Right atrium auricular region (tissue), 2 donors: ENCODE measurements at regions not wholly inside any gene's neighbourhood (a gene's known extent, or its start where the extent isn't known, plus 50 kb on each side); places are given as distances from the start of the nearest gene placed in this dataset.

Experiments used
- DNase-seq: peaks from one replicate; pipeline ENCODE4 v3.0.0-alpha.2; 2019; ENCODE audit warnings: low spot score
- H3K27ac ChIP-seq, 2 donors: fragments of 200-600 bp; sonication (generic); 1 replicate in 1 of 2; 2 replicates in 1 of 2; pipeline ENCODE4 v1.5.1; 2016 to 2019
- H3K27me3 ChIP-seq, 2 donors: fragments of 200-600 bp; sonication (generic); one replicate each; pipeline versions ENCODE4 v1.5.1 to v1.6.0; 2017 to 2019
- H3K36me3 ChIP-seq: fragments of 200-600 bp; sonication (generic); one replicate; pipeline ENCODE4 v1.5.1; 2016
- H3K4me1 ChIP-seq, 2 donors: fragments of 200-600 bp; sonication (generic); one replicate each; pipeline versions ENCODE4 v1.5.1 to v1.6.0; 2017 to 2019
- H3K4me3 ChIP-seq, 2 donors: fragments of 200-600 bp; sonication (generic); 1 replicate in 1 of 2; 2 replicates in 1 of 2; pipeline ENCODE4 v1.5.1; 2017 to 2019; ENCODE audit warnings: mild to moderate bottlenecking in 1 of 2, moderate library complexity in 1 of 2
- H3K9me3 ChIP-seq, 2 donors: fragments of 200-600 bp; sonication (generic); one replicate each; pipeline ENCODE4 v1.5.1; 2019
- CTCF ChIP-seq, 2 donors: fragments of 200-600 bp; sonication (generic); IDR thresholded peaks; one replicate each; pipeline ENCODE4 v1.5.1; 2019; ENCODE audit warnings: antibody characterized with exemption in 2 of 2

DNA sequence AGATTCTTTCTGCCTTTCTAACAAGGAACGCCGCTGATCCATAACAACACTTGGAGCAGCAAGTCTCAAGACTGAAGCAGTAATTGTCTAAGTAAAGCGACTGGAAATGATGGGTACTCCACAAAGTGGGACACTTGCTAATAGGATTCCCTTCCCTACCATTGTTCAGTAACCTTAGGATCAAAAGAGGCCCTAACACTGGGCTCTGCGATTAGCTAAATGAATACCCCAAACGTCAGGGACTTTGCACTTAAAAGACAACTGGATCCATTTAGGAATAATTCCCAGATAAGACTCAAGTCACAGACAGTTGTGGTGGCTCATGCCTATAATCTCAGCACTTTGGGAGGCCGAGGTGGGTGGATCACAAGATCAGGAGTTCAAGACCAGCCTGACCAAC, 221.9 kb upstream of the FGGY start:
- H3K4me1 ChIP-seq: peaks cover 0 to 12% of the 10 kb centered on the region in 2 donors
- no peak for DNase-seq
- no peaks in the 10 kb centered on the region for H3K27me3 ChIP-seq
- no peak overlapping the region for H3K27ac ChIP-seq
- H3K36me3 ChIP-seq: no peaks in the 10 kb centered on the region
- no peaks in the 10 kb centered on the region for H3K9me3 ChIP-seq
- TF ChIP-seq CTCF (IDR thresholded peaks at IDR 0.05): no peak
- no peak overlapping the region for H3K4me3 ChIP-seq

- TF ChIP-seq CTCF (IDR thresholded peaks at IDR 0.05): peak in 1 of 2 donors; percentile 32
- Histone ChIP-seq H3K27me3 (no peaks in the 10 kb centered on the region), H3K9me3 (no peaks in the 10 kb centered on the region), H3K36me3 (no peaks in the 10 kb centered on the region), H3K4me3 (no peak overlapping the region), H3K27ac (no peak overlapping the region), H3K4me1 (peaks cover 0 to 6% of the 10 kb centered on the region in 2 donors)
- DNase-seq: no peak
These were observed 220.3 kb upstream of the FGGY start for GRCh38 chr1:59076612-59077011.

DNA sequence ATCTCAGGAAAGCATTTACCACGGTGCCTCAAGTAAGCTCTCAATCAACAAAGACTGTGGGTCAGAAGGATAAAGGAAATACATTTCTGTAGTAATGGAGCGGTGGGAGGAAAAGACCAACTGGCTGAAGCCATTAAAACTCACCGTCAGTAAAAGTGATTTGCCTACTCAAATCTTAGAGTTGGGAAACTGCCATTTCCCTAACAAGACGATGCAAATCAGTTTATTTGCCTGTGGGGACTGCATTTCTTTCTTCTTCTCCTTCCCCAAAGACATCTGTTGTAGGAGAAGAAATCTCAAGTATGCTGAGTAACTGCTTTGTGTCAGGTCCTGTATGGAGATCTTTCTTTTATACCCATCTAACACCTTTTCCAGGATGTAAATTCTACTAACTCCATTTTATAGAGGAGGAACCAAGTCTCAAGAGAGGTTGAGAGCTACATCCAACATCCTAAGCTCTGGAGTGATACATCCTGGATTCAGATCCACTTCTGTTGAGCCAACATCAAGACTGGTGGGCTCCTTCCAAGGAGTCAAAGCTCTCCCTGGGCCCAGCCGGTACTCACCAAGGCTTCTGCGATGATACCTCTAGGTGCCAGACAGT, 219.3 kb upstream of the FGGY start:
- Histone ChIP-seq H3K36me3 (no peaks in the 10 kb centered on the region), H3K27me3 (no peaks in the 10 kb centered on the region), H3K4me1 (peaks cover 0 to 4% of the 10 kb centered on the region in 2 donors), H3K9me3 (no peaks in the 10 kb centered on the region), H3K27ac (no peak overlapping the region), H3K4me3 (no peak overlapping the region)
- no peak for DNase-seq
- no peak for TF ChIP-seq CTCF (IDR thresholded peaks at IDR 0.05)

GRCh38 chr1:59078070-59078800, 218.7 kb upstream of the FGGY start:
- no peaks in the 10 kb centered on the region for H3K27me3 ChIP-seq
- H3K4me3 ChIP-seq: no peak overlapping the region
- no peak for DNase-seq
- peaks cover 0 to 4% of the 10 kb centered on the region in 2 donors for H3K4me1 ChIP-seq
- H3K36me3 ChIP-seq: no peaks in the 10 kb centered on the region
- no peak for TF ChIP-seq CTCF (IDR thresholded peaks at IDR 0.05)
- no peaks in the 10 kb centered on the region for H3K9me3 ChIP-seq
- H3K27ac ChIP-seq: no peak overlapping the region

DNA sequence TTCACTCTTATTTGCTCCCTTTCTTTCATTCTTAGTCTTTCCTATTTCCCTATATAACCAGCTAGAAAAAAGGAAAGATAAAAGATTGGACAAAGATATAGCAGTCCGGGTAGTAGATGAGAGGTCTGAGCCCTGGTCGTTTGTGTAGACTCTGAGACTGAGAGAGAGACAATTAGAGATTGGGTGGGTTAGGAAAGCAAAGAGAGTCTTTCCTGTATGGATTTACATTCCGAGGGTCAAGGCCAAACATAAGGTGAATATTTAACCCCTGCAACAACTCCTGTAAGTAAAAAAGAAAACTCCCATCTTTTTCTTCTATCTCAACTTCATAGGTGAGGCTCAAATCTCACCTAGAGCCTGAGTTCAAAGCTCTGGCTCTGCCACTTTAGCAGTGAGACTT, 218.0 kb upstream of the FGGY start:
- no peak for TF ChIP-seq CTCF (IDR thresholded peaks at IDR 0.05)
- no peaks in the 10 kb centered on the region for H3K9me3 ChIP-seq
- no peak for DNase-seq
- no peaks in the 10 kb centered on the region for H3K36me3 ChIP-seq
- H3K4me1 ChIP-seq: peaks cover 0 to 8% of the 10 kb centered on the region in 2 donors
- no peak overlapping the region for H3K27ac ChIP-seq
- no peak overlapping the region for H3K4me3 ChIP-seq
- no peaks in the 10 kb centered on the region for H3K27me3 ChIP-seq
